GM23248 (cell line): ENCODE measurements at regions not wholly inside any gene's neighbourhood (a gene's known extent, or its start where the extent isn't known, plus 50 kb on each side); places are given as distances from the start of the nearest gene placed in this dataset.
A peak's percentile ranks its signal among the peaks of the same experiment; 100 is the strongest.
"Not testable (repeated sequence)": the region's sequence is repeated elsewhere in the genome, so short reads cannot be mapped to it uniquely, and the experiment has no call there.

Experiments
- DNase-seq: peaks from one replicate; pipeline ENCODE4 v3.0.0-alpha.2; 2015
- H2AFZ ChIP-seq: fragments of 200-600 bp; sonication (generic); 2 replicates; pipeline ENCODE4 v1.6.1; 2016; ENCODE audit warnings: antibody characterized with exemption
- H3F3A ChIP-seq: fragments of 200-600 bp; sonication (generic); 2 replicates; pipeline ENCODE4 v1.6.1; 2016; ENCODE audit warnings: mild to moderate bottlenecking, antibody characterized with exemption, mixed run types; ENCODE audit not compliant: insufficient read depth
- H3K27ac ChIP-seq: fragments of 200-600 bp; sonication (generic); 2 replicates; pipeline ENCODE4 v1.5.1; 2016; ENCODE audit warnings: mild to moderate bottlenecking
- H3K27me3 ChIP-seq: fragments of 200-600 bp; sonication (generic); replicated peaks from 2 replicates; pipeline ENCODE4 v1.6.1; 2016; ENCODE audit warnings: mild to moderate bottlenecking; ENCODE audit not compliant: insufficient read depth
- H3K36me3 ChIP-seq: fragments of 200-600 bp; sonication (generic); 2 replicates; pipeline ENCODE4 v1.6.1; 2016; ENCODE audit warnings: low read depth, mild to moderate bottlenecking
- H3K4me1 ChIP-seq: fragments of 200-600 bp; sonication (generic); 2 replicates; pipeline ENCODE4 v1.6.1; 2016; ENCODE audit warnings: mild to moderate bottlenecking; ENCODE audit not compliant: insufficient read depth
- H3K4me2 ChIP-seq: fragments of 200-600 bp; sonication (generic); one replicate; pipeline ENCODE4 v1.6.1; 2016; ENCODE audit warnings: mild to moderate bottlenecking; ENCODE audit not compliant: unreplicated experiment
- H3K4me3 ChIP-seq: fragments of 200-600 bp; sonication (generic); 2 replicates; pipeline ENCODE4 v1.5.1; 2016; ENCODE audit warnings: mild to moderate bottlenecking
- H3K79me2 ChIP-seq: fragments of 200-600 bp; sonication (generic); 2 replicates; pipeline ENCODE4 v1.6.1; 2016; ENCODE audit warnings: mild to moderate bottlenecking; ENCODE audit not compliant: insufficient read depth
- H3K9ac ChIP-seq: fragments of 200-600 bp; sonication (generic); 2 replicates; pipeline ENCODE4 v1.6.1; 2016; ENCODE audit warnings: mild to moderate bottlenecking
- H3K9me2 ChIP-seq: fragments of 200-600 bp; sonication (generic); 2 replicates; pipeline ENCODE4 v1.6.1; 2016; ENCODE audit warnings: mixed run types, mild to moderate bottlenecking, moderate library complexity; ENCODE audit not compliant: insufficient read depth
- H3K9me3 ChIP-seq: fragments of 200-600 bp; sonication (generic); one replicate; pipeline ENCODE4 v1.6.1; 2017; ENCODE audit warnings: low read depth
- H4K20me1 ChIP-seq: fragments of 200-600 bp; sonication (generic); 2 replicates; pipeline ENCODE4 v1.6.0; 2016; ENCODE audit not compliant: insufficient read depth
- EZH2 ChIP-seq: fragments of 200-600 bp; sonication (generic); IDR thresholded peaks from 2 replicates; pipeline ENCODE4 v1.6.1; 2018; ENCODE audit warnings: antibody characterized with exemption, mild to moderate bottlenecking; ENCODE audit not compliant: insufficient read depth, poor library complexity, severe bottlenecking
- EZH2phosphoT487 ChIP-seq: fragments of 200-600 bp; sonication (generic); IDR thresholded peaks from 2 replicates; pipeline ENCODE4 v1.6.1; 2018; ENCODE audit warnings: antibody characterized with exemption, moderate library complexity, mild to moderate bottlenecking, low read depth; ENCODE audit not compliant: insufficient read depth
- WGBS, 2 experiments: methylation state at CpG; one replicate each; pipeline ENCODE4 v1.1.6; 2015 to 2017; ENCODE audit warnings: low lambda C conversion rate in 2 of 2, low coverage in 1 of 2; ENCODE audit errors: missing lambda C conversion rate in 2 of 2; 5-methylcytosine and 5-hydroxymethylcytosine counted together
- in situ Hi-C: fragments of 300-500 bp; cut with MboI; formaldehyde crosslinking; loops from 2 replicates; pipeline ENCODE4 v1.15.0; 2020

GRCh38 chr2:39919511-39920306, 140.7 kb upstream of the THUMPD2 start:
- H3K9ac ChIP-seq, result no peak overlapping the region
- no peak for DNase-seq
- H3K4me2 ChIP-seq, result no peak overlapping the region

GRCh38 chr2:39918886-39919285, 139.8 kb upstream of the THUMPD2 start:
- no peaks in the 10 kb centered on the region for H3K9me2 ChIP-seq
- no peaks in the 10 kb centered on the region for H3K9me3 ChIP-seq
- no peaks in the 10 kb centered on the region for H3F3A ChIP-seq
- no peak overlapping the region for H3K4me3 ChIP-seq
- no peaks in the 10 kb centered on the region for H3K79me2 ChIP-seq
- peaks cover 6% of the 10 kb centered on the region for H3K4me1 ChIP-seq
- H3K27ac ChIP-seq, result no peak overlapping the region
- no peaks in the 10 kb centered on the region for H3K36me3 ChIP-seq
- no peak overlapping the region for H3K4me2 ChIP-seq
- no peaks in the 10 kb centered on the region for H3K27me3 ChIP-seq
- no peak for DNase-seq
- no peak overlapping the region for H2AFZ ChIP-seq
- no peaks in the 10 kb centered on the region for H4K20me1 ChIP-seq
- H3K9ac ChIP-seq, result no peak overlapping the region
- no peak for TF ChIP-seq EZH2phosphoT487
- no peak for TF ChIP-seq EZH2
- in situ Hi-C loops, result loop anchor here (25.0 kb wide), 2 partner anchors 1443 to 1868 kb away; no protein-coding TSS in a partner anchor

More at GRCh38 chr2:39919511-39920306, 140.7 kb upstream of the THUMPD2 start:
- Histone ChIP-seq H3K36me3 (no peaks in the 10 kb centered on the region), H3F3A (no peaks in the 10 kb centered on the region), H4K20me1 (no peaks in the 10 kb centered on the region), H2AFZ (no peak overlapping the region), H3K9me2 (no peaks in the 10 kb centered on the region), H3K9me3 (no peaks in the 10 kb centered on the region), H3K79me2 (no peaks in the 10 kb centered on the region), H3K27me3 (no peaks in the 10 kb centered on the region), H3K27ac (no peak overlapping the region), H3K4me1 (no peaks in the 10 kb centered on the region), H3K4me3 (no peak overlapping the region)
- in situ Hi-C loops, result loop anchor here (25.0 kb wide), 2 partner anchors 1443 to 1868 kb away; no protein-coding TSS in a partner anchor
- no peak for TF ChIP-seq EZH2phosphoT487
- TF ChIP-seq EZH2, result no peak
- 98 to 99% methylated on average over 5 of the region's 5 CpGs for WGBS, 2 experiments

- not testable (repeated sequence) for H3K27me3 ChIP-seq
- in situ Hi-C loops, result loop anchor here (25.0 kb wide), 2 partner anchors 1445 to 1870 kb away; no protein-coding TSS in a partner anchor
These were observed 138.3 kb upstream of the THUMPD2 start for GRCh38 chr2:39917371-39917770.

GRCh38 chr2:39914949-39915348, 135.9 kb upstream of the THUMPD2 start:
- TF ChIP-seq EZH2 (no peak), EZH2phosphoT487 (no peak)

More at GRCh38 chr2:39917371-39917770, 138.3 kb upstream of the THUMPD2 start:
- H2AFZ ChIP-seq, result peak overlapping the region; percentile 39
- not testable (repeated sequence) for H3F3A ChIP-seq, H3K4me1 ChIP-seq, H3K9me3 ChIP-seq, H3K9ac ChIP-seq, H3K4me3 ChIP-seq, DNase-seq, H3K79me2 ChIP-seq, H3K27ac ChIP-seq, H3K9me2 ChIP-seq, H3K4me2 ChIP-seq, H3K36me3 ChIP-seq, H4K20me1 ChIP-seq
- WGBS, 2 experiments, result 100% methylated on average over 1 of the region's 1 CpG

More at GRCh38 chr2:39914949-39915348, 135.9 kb upstream of the THUMPD2 start:
- H4K20me1 ChIP-seq, result no peaks in the 10 kb centered on the region
- H3K9ac ChIP-seq, result no peak overlapping the region
- H3K4me1 ChIP-seq, result peaks cover 8% of the 10 kb centered on the region
- H2AFZ ChIP-seq, result peak overlapping the region; percentile 47; the same call in 1 of the 2 replicates
- 94 to 98% methylated on average over 2 of the region's 2 CpGs for WGBS, 2 experiments
- H3K27me3 ChIP-seq, result no peaks in the 10 kb centered on the region
- H3K4me2 ChIP-seq, result no peak overlapping the region
- no peaks in the 10 kb centered on the region for H3K79me2 ChIP-seq
- no peak overlapping the region for H3K27ac ChIP-seq
- H3K36me3 ChIP-seq, result no peaks in the 10 kb centered on the region
- no peaks in the 10 kb centered on the region for H3K9me3 ChIP-seq
- H3F3A ChIP-seq, result no peaks in the 10 kb centered on the region
- in situ Hi-C loops, result loop anchor here (25.0 kb wide), 2 partner anchors 1447 to 1872 kb away; no protein-coding TSS in a partner anchor
- no peak for DNase-seq
- H3K4me3 ChIP-seq, result no peak overlapping the region
- no peaks in the 10 kb centered on the region for H3K9me2 ChIP-seq
